Activated naive CD4-positive, alpha-beta T cell treated with anti-CD3 and anti-CD28 coated beads, Interleukin-2, amount 50 U/mL, for 72 hours (primary cell): ENCODE measurements at regions not wholly inside any gene's neighbourhood (a gene's known extent, or its start where the extent isn't known, plus 50 kb on each side); places are given as distances from the start of the nearest gene placed in this dataset.
"Not testable (repeated sequence)": the region's sequence is repeated elsewhere in the genome, so short reads cannot be mapped to it uniquely, and the experiment has no call there.

Experiments
- ATAC-seq, 2 donors: fragments of 150-1000 bp; cut with Tn5 transposase; 2 replicates each; pipeline ENCODE4 v1.10.0; 2021; ENCODE audit warnings: mild to moderate bottlenecking in 2 of 2, moderate library complexity in 2 of 2
- DNase-seq, 2 donors: peaks; one replicate each; pipeline ENCODE4 v3.0.0; 2021 to 2022; ENCODE audit warnings: low spot score in 2 of 2
- H3K27ac Mint-ChIP-seq, 2 donors: one replicate each; pipeline ENCODE4 v1.8.0; 2022; ENCODE audit warnings: mild to moderate bottlenecking in 2 of 2, mixed read lengths in 2 of 2
- H3K36me3 Mint-ChIP-seq, 2 donors: one replicate each; pipeline ENCODE4 v1.8.0; 2022; ENCODE audit warnings: mixed read lengths in 2 of 2
- H3K9me3 Mint-ChIP-seq, 2 donors: one replicate each; pipeline ENCODE4 v1.8.0; 2022; ENCODE audit warnings: mixed read lengths in 2 of 2

- H3K9me3 Mint-ChIP-seq, H3K36me3 Mint-ChIP-seq, DNase-seq: not testable (repeated sequence)
- peak overlapping the region in 1 of 2 donors; percentile 81 for H3K27ac Mint-ChIP-seq
- ATAC-seq: peak; percentile 61 to 67
Observed at GRCh38 chr1:857926-858648, 65.6 kb upstream of the SAMD11 start.

- peak overlapping the region; percentile 32 to 81 for H3K27ac Mint-ChIP-seq
- not testable (repeated sequence) for H3K36me3 Mint-ChIP-seq, DNase-seq, H3K9me3 Mint-ChIP-seq
- peak; percentile 20 to 39 for ATAC-seq
Observed at GRCh38 chr1:858649-859041, 65.1 kb upstream of the SAMD11 start.

- not testable (repeated sequence) for DNase-seq, H3K27ac Mint-ChIP-seq, H3K36me3 Mint-ChIP-seq, ATAC-seq, H3K9me3 Mint-ChIP-seq
Observed at GRCh38 chr1:860941-861340, 62.8 kb upstream of the SAMD11 start.

GRCh38 chr1:861714-862113 lies 62.0 kb upstream of the SAMD11 start:
- DNase-seq (no peak), ATAC-seq (no peak)
- Mint-ChIP-seq H3K27ac (no peak overlapping the region), H3K9me3 (no peaks in the 10 kb centered on the region), H3K36me3 (no peaks in the 10 kb centered on the region)

GRCh38 chr1:862601-863000 lies 61.1 kb upstream of the SAMD11 start:
- H3K27ac Mint-ChIP-seq, H3K9me3 Mint-ChIP-seq: not testable (repeated sequence)

GRCh38 chr1:865633-866032 lies 58.1 kb upstream of the SAMD11 start:
- H3K9me3 Mint-ChIP-seq, ATAC-seq, H3K27ac Mint-ChIP-seq, DNase-seq, H3K36me3 Mint-ChIP-seq: not testable (repeated sequence)

More at GRCh38 chr1:862601-863000, 61.1 kb upstream of the SAMD11 start:
- not testable (repeated sequence) for ATAC-seq, DNase-seq, H3K36me3 Mint-ChIP-seq

GRCh38 chr1:866095-866494 lies 57.6 kb upstream of the SAMD11 start:
- H3K9me3 Mint-ChIP-seq: no peaks in the 10 kb centered on the region
- no peaks in the 10 kb centered on the region for H3K36me3 Mint-ChIP-seq
- DNase-seq (no peak), ATAC-seq (no peak)
- H3K27ac Mint-ChIP-seq: no peak overlapping the region

GRCh38 chr1:866631-867299 lies 57.0 kb upstream of the SAMD11 start:
- ATAC-seq, H3K36me3 Mint-ChIP-seq, H3K9me3 Mint-ChIP-seq, DNase-seq, H3K27ac Mint-ChIP-seq: not testable (repeated sequence)

- not testable (repeated sequence) for ATAC-seq, H3K9me3 Mint-ChIP-seq, H3K27ac Mint-ChIP-seq, DNase-seq, H3K36me3 Mint-ChIP-seq
Observed at GRCh38 chr1:867550-867949, 56.2 kb upstream of the SAMD11 start.

GRCh38 chr1:869499-870244 lies 54.1 kb upstream of the SAMD11 start:
- peak; percentile 97 to 98 for ATAC-seq
- no peaks in the 10 kb centered on the region for H3K36me3 Mint-ChIP-seq
- no peaks in the 10 kb centered on the region for H3K9me3 Mint-ChIP-seq
- H3K27ac Mint-ChIP-seq: no peak overlapping the region
- DNase-seq: peak; percentile 83 to 90
